Transverse colon (tissue), 4 donors: ENCODE measurements at regions not wholly inside any gene's neighbourhood (a gene's known extent, or its start where the extent isn't known, plus 50 kb on each side); places are given as distances from the start of the nearest gene placed in this dataset.

Experiments
- DNase-seq: peaks from one replicate; pipeline ENCODE4 v3.0.0-alpha.2; 2019
- H3K27ac ChIP-seq, 4 donors: fragments of 200-600 bp; sonication (generic); 2 replicates each; pipeline ENCODE4 v1.5.1; 2016 to 2018; ENCODE audit warnings: inconsistent platforms in 4 of 4
- H3K27me3 ChIP-seq: fragments of 200-600 bp; sonication (generic); 2 replicates; pipeline ENCODE4 v1.5.1; 2017; ENCODE audit warnings: inconsistent platforms
- H3K36me3 ChIP-seq, 4 donors: fragments of 200-600 bp; sonication (generic); 2 replicates each; pipeline ENCODE4 v1.5.1; 2017 to 2019; ENCODE audit warnings: inconsistent platforms in 4 of 4
- H3K4me1 ChIP-seq, 4 donors: fragments of 200-600 bp; sonication (generic); 2 replicates each; pipeline ENCODE4 v1.5.1; 2017 to 2020; ENCODE audit warnings: inconsistent platforms in 4 of 4
- H3K4me3 ChIP-seq, 4 donors: fragments of 200-600 bp; sonication (generic); 1 replicate in 1 of 4; 2 replicates in 3 of 4; pipeline versions ENCODE4 v1.5.1 to v1.6.1; 2017 to 2019; ENCODE audit warnings: inconsistent platforms in 4 of 4
- H3K9me3 ChIP-seq, 2 donors: fragments of 200-600 bp; sonication (generic); 2 replicates each; pipeline ENCODE4 v1.5.1; 2017 to 2019; ENCODE audit warnings: inconsistent platforms in 2 of 2
- EP300 ChIP-seq: sonication (generic); formaldehyde crosslinking; IDR thresholded peaks from one replicate; pipeline ENCODE4 v1.6.1; 2017; ENCODE audit warnings: antibody characterized with exemption, low read depth
- POLR2A ChIP-seq: fragments of 450-650 bp; IDR thresholded peaks from one replicate; pipeline ENCODE4 v1.6.1; 2016; ENCODE audit warnings: antibody characterized with exemption, mild to moderate bottlenecking, moderate library complexity
- POLR2AphosphoS5 ChIP-seq, 3 donors: sonication (generic); formaldehyde crosslinking; IDR thresholded peaks; one replicate each; pipeline ENCODE4 v1.6.1; 2016; ENCODE audit warnings: antibody characterized with exemption in 3 of 3
- WGBS, 2 donors: methylation state at CpG; one replicate each; pipeline ENCODE4 v1.1.5; 2018; ENCODE audit warnings: low coverage in 1 of 2; 5-methylcytosine and 5-hydroxymethylcytosine counted together
- in situ Hi-C, 4 donors: fragments of 200-750 bp; cut with MboI; loops; one replicate each; pipeline versions ENCODE4 v1.15.0 to v1.15.1; 2017; ENCODE audit warnings: low sequenced_read_pairs in 3 of 4, low pct_ligation_motif_present in 1 of 4, low pct_unique_long_range_greater_than_20kb in 1 of 4
- intact Hi-C: fragments of 100-400 bp; cut with DNase I; formaldehyde crosslinking; loops from one replicate; pipeline ENCODE4 v1.15.1; 2023; ENCODE audit warnings: low total_unique reads
- TF ChIP-seq, protein P1 (sequence below), 5 experiments: fragments of 200-600 bp in 3 of 5; fragments of 450-650 bp in 2 of 5; sonication (generic) in 3 of 5; IDR thresholded peaks; 1 replicate in 2 of 5; 2 replicates in 3 of 5; pipeline ENCODE4 v1.5.1; 2016 to 2017; ENCODE audit warnings: antibody characterized with exemption in 5 of 5, inconsistent platforms in 3 of 5, mild to moderate bottlenecking in 2 of 5, moderate library complexity in 1 of 5

DNA sequence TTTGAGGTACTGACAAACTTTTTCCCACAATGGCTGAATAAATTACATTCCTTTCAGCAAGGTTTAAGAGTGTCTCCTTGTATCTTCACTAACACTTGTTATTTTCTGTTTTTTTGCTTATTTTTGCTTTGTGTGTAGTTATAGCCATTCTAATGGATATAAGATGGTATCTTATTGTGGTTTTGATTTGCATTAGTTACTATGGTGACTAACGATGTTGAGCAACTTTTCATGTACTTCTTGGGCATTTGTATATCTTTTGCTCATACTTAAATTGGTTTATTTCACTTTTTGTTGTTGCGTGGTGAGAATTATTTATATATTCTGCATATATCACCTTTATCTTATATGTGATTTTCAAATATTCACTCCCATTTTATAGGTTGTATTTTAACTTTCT, 79.9 kb upstream of the FSIP2 start:
- Histone ChIP-seq H3K36me3 (no peaks in the 10 kb centered on the region), H3K9me3 (no peaks in the 10 kb centered on the region), H3K4me1 (no peaks in the 10 kb centered on the region), H3K27me3 (no peaks in the 10 kb centered on the region), H3K27ac (no peak overlapping the region), H3K4me3 (no peak overlapping the region)
- WGBS, 2 donors: 68 to 76% methylated on average over 2 of the region's 2 CpGs
- intact Hi-C loops: no loop called here
- TF ChIP-seq, protein P1, sequence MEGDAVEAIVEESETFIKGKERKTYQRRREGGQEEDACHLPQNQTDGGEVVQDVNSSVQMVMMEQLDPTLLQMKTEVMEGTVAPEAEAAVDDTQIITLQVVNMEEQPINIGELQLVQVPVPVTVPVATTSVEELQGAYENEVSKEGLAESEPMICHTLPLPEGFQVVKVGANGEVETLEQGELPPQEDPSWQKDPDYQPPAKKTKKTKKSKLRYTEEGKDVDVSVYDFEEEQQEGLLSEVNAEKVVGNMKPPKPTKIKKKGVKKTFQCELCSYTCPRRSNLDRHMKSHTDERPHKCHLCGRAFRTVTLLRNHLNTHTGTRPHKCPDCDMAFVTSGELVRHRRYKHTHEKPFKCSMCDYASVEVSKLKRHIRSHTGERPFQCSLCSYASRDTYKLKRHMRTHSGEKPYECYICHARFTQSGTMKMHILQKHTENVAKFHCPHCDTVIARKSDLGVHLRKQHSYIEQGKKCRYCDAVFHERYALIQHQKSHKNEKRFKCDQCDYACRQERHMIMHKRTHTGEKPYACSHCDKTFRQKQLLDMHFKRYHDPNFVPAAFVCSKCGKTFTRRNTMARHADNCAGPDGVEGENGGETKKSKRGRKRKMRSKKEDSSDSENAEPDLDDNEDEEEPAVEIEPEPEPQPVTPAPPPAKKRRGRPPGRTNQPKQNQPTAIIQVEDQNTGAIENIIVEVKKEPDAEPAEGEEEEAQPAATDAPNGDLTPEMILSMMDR (IDR thresholded peaks at IDR 0.05): no peak
- no peak for TF ChIP-seq EP300
- no peak for TF ChIP-seq POLR2AphosphoS5 (IDR thresholded peaks at IDR 0.05)
- no peak for TF ChIP-seq POLR2A
- in situ Hi-C loops: no loop called here
- DNase-seq: no peak

DNA sequence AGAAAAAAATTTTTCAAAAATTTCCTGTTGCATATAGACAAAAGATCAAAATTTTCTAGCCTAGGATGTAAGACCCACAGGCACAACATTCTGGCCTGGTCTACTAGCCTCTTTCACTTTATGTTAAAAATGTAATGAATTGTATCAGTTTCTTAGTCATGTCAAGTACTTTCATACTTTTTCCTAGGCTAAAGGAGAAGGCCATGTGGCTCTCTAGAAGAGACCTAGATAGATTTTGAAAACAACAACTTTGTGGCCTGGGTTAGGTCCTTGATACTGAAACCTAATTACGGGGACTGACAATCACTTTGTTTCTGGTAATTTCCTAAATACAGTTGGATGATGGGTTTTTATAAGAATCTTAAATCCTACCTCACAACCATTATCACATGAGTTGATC, 74.8 kb upstream of the FSIP2 start:
- WGBS, 2 donors: 89 to 94% methylated on average over 1 of the region's 1 CpG
- intact Hi-C loops (no loop called here), in situ Hi-C loops (no loop called here)
- TF ChIP-seq POLR2AphosphoS5 (IDR thresholded peaks at IDR 0.05): no peak
- TF ChIP-seq, protein P1 (IDR thresholded peaks at IDR 0.05): no peak
- no peak for TF ChIP-seq EP300
- no peak overlapping the region for H3K4me3 ChIP-seq
- no peak for DNase-seq
- H3K27ac ChIP-seq: no peak overlapping the region
- no peaks in the 10 kb centered on the region for H3K27me3 ChIP-seq
- H3K9me3 ChIP-seq: no peaks in the 10 kb centered on the region
- no peaks in the 10 kb centered on the region for H3K4me1 ChIP-seq
- H3K36me3 ChIP-seq: no peaks in the 10 kb centered on the region

GRCh38 chr2:185664384-185664783, 74.2 kb upstream of the FSIP2 start:
- Histone ChIP-seq H3K4me3 (no peak overlapping the region), H3K4me1 (no peaks in the 10 kb centered on the region), H3K9me3 (no peaks in the 10 kb centered on the region), H3K27me3 (no peaks in the 10 kb centered on the region), H3K36me3 (no peaks in the 10 kb centered on the region), H3K27ac (no peak overlapping the region)
- intact Hi-C loops (no loop called here), in situ Hi-C loops (no loop called here)
- no peak for DNase-seq
- 79 to 91% methylated on average over 2 of the region's 2 CpGs for WGBS, 2 donors
- no peak for TF ChIP-seq POLR2A
- TF ChIP-seq, protein P1 (IDR thresholded peaks at IDR 0.05): no peak
- TF ChIP-seq EP300: no peak

DNA sequence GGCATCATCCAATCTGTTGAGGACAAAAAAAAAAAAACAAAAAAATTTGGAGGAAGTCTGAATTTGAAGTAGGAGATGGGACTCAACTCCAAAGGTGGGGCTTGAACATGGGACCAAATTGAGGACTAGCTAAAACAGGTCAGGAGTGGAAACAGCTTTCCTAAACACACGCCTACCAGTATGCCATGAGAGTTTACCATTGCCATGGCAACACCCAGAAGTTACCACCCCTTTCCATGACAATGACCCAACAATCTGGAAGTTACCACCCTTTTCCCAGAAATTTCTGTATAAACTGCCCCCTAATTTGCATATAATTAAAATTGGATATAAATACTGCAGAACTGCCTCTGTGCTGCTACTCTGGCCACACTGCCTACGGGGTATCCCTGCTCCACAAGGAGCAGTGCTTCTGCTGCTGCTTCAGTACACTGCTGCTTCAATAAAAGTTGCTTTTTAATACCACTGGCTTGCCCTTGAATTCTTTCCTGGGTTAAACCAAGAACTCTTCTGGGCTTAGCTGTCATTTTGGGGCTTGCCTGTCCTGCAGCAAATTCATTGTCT, 73.3 kb upstream of the FSIP2 start:
- Histone ChIP-seq H3K9me3 (no peaks in the 10 kb centered on the region), H3K27ac (no peak overlapping the region), H3K4me3 (no peak overlapping the region), H3K27me3 (no peaks in the 10 kb centered on the region), H3K36me3 (no peaks in the 10 kb centered on the region), H3K4me1 (no peaks in the 10 kb centered on the region)
- no peak for DNase-seq
- intact Hi-C loops: no loop called here
- no peak for TF ChIP-seq POLR2AphosphoS5 (IDR thresholded peaks at IDR 0.05)
- TF ChIP-seq POLR2A: no peak
- TF ChIP-seq, protein P1 (IDR thresholded peaks at IDR 0.05): no peak
- TF ChIP-seq EP300: no peak
- 74 to 100% methylated on average over 1 to 2 of the region's 2 CpGs for WGBS, 2 donors
- in situ Hi-C loops: no loop called here
